A673 (cell line): ENCODE measurements at regions not wholly inside any gene's neighbourhood (a gene's known extent, or its start where the extent isn't known, plus 50 kb on each side); places are given as distances from the start of the nearest gene placed in this dataset.

Source experiments
- EZH2 ChIP-seq: fragments of 200-600 bp; sonication (generic); IDR thresholded peaks from 2 replicates; pipeline ENCODE4 v1.6.1; 2017; ENCODE audit warnings: borderline replicate concordance, low read depth, mild to moderate bottlenecking, mixed read lengths, antibody characterized with exemption, low read length; ENCODE audit not compliant: poor library complexity, severe bottlenecking
- TF ChIP-seq, protein P1 (sequence below): fragments of 300-800, 200-600 bp; sonication (generic); conservative IDR thresholded peaks from 2 replicates; pipeline ENCODE4 v1.5.1; 2017; ENCODE audit warnings: low read depth, mild to moderate bottlenecking, antibody characterized with exemption, low read length, moderate library complexity, mixed read lengths

DNA sequence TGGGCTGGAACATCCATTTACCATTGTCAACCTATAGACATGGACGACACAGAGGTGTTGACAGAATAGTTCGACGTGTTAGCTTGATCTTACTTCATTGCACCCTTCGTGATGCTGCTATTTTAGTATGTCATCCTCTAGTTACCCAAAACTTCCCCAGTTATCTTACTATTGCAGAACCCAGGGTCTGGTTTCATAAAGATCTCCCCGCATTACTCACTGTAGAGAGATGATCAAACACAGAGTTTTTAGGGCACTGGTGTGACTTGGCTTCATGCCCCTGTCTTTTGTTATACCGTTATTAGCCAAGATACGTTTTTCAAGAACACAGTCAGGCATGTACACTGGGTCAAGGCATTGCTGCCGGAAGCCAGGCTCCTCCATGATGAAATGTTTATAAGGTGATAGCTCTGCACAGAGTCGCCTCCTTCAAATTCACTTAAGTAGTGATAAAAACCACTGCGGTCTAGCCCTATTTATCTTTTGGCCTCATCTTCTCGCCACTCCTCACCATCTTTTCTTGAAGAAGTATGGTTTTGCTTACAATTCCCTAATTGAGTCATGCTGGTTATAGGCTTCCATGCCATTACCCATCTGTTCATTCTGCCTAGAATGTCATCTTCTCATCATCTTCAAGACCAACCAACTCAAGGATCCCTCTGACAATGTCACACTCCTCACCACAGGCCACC is 1127.9 kb downstream of the VRK1 start:
- TF ChIP-seq, protein P1, sequence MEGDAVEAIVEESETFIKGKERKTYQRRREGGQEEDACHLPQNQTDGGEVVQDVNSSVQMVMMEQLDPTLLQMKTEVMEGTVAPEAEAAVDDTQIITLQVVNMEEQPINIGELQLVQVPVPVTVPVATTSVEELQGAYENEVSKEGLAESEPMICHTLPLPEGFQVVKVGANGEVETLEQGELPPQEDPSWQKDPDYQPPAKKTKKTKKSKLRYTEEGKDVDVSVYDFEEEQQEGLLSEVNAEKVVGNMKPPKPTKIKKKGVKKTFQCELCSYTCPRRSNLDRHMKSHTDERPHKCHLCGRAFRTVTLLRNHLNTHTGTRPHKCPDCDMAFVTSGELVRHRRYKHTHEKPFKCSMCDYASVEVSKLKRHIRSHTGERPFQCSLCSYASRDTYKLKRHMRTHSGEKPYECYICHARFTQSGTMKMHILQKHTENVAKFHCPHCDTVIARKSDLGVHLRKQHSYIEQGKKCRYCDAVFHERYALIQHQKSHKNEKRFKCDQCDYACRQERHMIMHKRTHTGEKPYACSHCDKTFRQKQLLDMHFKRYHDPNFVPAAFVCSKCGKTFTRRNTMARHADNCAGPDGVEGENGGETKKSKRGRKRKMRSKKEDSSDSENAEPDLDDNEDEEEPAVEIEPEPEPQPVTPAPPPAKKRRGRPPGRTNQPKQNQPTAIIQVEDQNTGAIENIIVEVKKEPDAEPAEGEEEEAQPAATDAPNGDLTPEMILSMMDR, result no peak
- TF ChIP-seq EZH2, result no peak
